UCSD-AML1 (cell line): ENCODE measurements at regions not wholly inside any gene's neighbourhood (a gene's known extent, or its start where the extent isn't known, plus 50 kb on each side); places are given as distances from the start of the nearest gene placed in this dataset.

ENCODE experiments used
- DNase-seq: peaks from one replicate; lab custom pipeline; 2025; ENCODE audit not compliant: unreplicated experiment; lab: John Stamatoyannopoulos, UW

DNA sequence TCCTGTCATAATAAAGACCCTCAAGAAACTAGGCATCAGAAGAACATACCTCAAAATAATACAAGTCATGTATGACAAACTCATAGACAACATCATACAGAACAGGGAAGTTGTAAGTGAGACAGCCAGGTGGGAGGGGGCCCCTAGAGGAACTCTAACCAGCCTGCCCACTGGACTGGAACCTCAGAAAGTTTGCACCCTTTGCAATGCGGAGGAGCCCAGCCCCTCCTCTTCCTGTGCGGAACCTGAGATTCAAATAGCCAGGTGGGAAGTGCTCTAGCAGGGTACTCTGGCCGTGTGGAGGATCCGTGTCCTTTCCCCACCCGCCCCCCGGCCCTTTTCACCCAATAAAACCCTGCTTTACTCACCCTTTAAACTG lies 387.0 kb upstream of the CBLB start:
- peak; percentile 6 for DNase-seq

DNA sequence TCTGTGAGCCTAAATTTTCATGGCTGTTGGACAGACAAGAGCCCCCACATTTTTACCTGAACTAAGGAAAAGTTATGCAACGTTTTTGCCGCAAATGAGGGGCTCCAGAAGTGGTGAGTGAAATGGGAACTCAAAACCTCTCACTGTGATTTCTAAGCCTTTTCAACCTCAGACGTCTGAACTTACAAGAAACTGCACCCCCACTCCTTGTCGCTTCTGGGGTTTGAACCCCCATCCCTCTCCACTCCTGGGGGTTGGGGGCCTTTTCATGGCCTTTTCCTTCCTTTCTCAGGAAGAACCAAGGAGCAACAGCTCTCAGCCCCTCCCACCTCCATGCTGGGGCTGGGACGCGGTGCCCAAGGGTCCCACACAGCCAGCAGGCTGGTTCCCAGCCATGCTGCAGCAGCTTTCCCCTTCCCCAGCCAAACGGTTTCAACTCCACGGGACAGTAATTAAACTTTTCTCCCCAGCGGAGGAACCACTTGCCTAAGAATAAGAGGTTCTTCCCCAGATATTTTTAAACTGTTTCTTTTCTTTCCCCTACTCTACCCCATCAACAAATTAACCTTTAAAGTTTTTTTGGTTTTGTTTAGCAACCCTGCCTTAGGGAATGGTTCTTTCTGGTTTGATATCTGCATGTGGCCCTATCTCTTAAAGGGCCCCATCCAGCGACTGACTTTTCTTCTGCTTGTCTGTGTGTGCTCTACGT lies 387.6 kb upstream of the CBLB start:
- no peak for DNase-seq

DNA sequence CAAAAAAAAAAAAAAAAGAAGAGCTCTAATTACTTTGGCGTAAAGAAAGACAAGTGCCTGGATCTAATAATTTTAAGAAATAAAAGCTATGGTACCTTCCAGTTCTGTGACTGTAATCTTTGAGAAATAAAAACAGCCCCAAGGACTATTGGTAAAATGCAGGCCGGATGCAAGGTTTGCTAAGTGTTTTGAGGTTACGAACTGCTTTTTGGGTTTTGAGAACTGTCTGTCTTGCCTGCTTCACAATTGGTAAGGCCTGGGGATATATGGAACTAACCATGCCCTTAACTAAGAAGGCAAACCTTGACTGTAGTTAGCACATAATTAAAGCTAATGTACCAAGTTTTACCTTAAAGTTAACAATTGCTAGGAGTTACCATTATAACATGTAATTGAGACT lies 388.4 kb upstream of the CBLB start:
- no peak for DNase-seq

DNA sequence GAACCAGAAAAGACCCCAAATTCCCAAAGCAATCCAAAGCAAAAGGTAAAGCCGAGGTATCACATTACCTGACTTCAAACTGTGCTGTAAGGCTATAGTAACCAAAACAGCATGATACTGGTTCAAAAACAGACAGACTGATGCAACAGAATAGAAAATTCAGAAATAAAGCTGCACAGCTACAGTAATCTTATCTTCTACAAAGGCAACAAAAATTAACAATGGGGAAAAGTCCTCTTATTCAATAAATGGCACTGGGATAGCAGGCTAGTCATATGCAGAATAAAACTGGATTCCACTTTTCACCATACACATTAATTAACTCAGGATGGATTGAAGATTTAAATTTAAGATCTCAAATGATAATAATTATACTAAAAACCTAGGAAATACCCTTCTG lies 392.6 kb upstream of the CBLB start:
- DNase-seq = no peak

DNA sequence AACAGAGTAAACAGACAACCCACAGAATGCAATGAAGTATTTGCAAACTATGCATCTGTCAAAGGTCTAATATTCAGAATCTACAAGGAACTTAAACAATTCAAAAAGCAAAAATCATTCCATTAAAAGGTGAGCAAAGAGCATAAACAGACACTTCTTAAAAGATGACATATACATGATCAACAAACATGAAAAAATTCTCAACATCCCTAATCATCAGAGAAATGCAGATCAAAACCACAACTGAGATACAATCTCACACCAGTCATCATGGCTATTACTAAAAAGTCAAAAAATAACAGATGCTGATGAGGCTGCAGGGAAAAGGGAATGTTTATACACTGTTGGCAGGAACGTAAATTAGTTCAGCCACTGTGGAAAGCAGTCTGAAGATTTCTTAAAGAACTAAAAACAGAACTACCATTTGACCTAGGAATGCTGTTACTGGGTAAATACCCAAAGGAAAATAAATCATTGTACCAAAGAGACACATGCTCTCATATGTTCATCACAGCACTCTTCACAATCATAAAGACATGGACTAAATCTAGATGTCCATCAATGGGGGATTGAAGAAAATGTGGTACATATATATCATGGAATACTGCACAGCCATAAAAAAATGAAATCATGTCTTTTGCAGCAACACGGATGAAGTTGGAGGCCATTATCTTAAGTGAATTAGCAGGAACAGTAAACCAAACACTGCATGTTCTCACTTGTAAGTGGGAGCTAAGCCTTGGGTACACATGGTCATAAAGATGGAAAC lies 393.3 kb upstream of the CBLB start:
- DNase-seq = no peak

DNA sequence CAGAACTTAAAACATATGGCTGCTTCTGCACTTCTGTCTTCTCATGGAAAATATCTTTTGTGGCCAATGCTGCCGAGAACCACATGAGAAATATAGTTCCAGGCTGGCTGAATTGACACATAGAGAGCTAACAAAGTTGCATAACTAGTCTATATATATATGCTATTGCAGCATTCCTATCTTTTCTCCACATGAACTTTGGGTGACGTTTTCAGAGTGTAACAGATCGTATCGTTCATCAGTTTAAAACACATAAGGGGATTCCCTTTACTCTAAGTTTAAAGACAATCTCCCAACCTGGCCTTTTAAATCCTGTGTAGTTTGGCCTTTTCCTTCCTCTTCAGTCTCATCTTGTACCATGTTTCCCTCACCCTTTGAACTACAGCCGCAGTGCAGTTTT lies 394.2 kb upstream of the CBLB start:
- DNase-seq = no peak

DNA sequence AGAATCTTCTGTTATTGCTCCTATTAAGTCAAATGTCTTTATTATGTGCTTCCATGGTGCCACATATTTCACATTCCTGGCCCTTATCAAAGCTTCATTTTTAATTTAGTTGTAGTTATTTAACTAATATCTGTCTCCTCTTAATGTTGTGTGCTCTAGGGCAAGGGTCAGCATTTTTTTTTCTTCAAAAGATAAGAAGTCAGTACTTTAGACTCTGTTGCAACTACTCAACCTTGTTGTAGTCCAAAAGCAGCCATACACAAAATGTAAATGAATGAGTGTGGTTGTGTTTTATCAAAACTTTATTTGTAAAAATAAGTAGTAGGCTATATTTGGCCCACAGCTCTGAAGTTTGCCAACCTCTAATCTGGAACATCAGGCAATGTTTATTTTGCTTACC lies 394.7 kb upstream of the CBLB start:
- DNase-seq = no peak

DNA sequence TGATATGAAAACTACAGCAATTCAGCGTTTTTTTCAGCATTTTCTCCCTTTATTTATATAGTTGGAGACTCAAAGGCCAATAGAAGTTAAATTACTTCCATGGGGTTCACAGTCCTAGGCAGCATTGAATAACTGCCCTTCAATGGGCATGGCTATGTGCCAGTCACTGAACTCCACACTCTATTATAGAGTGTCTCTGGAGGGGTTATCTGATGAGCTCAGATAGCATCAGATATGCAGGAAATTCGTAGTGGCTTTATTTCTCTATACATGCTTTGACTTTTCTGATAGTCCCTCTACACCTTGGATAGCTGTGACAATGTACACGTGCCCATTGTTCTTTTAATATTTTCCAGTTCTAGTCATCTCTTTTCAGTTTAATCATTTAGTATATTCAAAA lies 396.9 kb upstream of the CBLB start:
- no peak for DNase-seq

DNA sequence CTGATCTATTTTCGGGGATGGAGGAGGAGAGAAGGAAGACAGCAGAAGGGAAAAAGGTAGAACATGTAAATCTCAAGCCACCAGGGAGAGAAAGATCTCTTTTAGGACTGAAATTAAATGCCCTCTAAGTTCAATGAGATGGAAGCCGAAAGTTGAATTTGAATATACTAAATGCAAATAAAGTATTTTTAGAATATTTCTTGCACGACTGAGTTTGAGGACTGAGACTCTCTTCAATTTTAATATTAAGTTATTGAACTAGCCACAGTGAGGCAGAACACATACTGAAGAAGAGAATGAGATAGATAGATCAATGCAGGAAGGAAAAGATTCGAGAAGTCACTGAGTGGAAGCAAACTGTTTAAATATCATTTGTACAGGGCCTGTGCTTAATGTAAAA lies 399.9 kb upstream of the CBLB start:
- DNase-seq = no peak

DNA sequence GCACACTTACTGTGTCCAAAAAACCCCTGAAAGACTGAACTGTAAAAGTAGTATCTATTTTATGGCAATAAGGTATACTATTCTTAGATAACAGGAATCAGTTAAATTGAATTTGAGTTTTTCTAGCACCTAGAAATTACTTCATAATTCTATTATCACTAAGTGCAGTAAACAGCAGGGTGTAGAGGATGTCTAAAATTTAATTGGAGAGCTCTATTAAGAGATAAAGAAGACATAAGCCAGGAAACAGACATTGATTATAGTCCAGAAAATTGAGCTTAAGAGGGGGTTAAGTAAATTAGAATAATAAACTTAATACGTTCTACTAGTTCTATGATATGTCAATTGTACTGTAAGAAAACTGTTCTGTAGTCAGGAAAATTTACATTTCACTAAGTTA lies 403.5 kb upstream of the CBLB start:
- no peak for DNase-seq

DNA sequence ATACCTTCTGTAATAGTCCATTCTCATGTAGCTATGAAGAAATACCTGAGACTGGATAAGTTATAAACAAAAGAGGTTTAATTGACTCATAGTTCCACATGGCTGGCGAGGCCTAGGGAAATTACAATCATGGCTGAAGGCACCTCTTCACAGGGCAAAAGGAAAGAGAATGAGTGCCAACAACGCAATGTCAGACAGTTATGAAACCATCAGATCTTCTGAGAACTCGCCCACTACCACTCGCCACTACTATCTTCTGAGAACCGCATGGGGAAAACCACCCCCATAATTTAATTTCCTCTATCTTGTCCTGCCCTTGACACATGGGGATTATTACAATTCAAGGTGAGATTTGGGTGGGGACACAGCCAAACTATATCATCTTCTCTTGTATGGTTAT lies 406.8 kb upstream of the CBLB start:
- DNase-seq = no peak

DNA sequence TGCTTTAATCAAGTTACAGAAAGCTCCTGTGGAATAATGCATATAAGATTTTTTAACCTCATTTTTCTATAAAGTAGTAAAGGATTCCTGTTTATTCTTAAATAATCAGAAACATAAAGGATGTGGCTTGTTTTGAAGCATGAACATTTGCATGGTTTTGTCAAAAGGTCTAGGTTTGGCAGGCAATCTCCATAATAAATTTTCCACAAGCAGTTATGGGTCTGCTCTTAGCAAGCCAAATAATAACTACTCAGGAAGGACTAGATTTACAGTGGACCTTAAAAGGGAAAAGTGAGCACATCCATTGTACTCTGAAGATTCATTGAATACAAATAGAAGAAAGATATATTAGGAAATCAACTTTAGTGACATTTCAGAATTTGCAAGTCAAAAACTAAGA lies 407.3 kb upstream of the CBLB start:
- no peak for DNase-seq

DNA sequence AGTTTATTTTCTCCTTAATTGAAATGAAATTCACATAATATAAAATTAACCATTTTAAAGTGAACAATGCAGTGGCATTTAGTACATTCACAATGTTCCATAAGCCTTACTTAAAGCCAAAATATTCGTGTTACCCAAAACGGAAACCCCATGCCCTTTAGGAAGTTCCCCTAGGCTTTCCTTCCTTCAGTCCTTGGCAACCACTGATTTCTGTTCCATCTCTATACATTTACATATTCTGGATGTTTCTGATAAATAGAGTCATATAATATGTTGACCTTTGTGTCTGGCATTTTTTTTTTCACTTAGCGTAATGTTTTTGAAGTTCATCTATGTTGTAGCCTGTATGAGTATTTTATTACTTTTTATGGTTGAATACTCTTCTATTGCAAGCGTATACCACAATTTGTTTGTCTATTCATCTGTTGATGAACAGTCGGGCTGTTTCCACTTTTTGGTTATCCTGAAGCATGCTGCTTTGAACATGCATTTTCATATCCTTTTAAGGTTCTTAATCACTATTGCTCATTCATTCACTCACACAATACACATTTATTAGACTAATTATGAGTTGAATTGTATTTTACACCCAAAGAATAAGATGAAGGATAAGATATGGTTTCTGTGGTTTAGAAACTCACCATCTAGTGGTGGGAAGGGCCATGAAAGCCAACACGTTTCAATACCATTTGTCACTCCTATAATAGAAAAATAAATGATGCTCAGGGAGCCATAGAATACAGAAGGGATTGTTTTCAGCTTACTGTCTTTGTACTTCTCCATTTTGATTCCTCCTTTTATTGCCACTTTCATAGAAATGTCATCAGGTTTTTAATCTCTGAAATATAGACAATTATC lies 408.2 kb upstream of the CBLB start:
- no peak for DNase-seq

DNA sequence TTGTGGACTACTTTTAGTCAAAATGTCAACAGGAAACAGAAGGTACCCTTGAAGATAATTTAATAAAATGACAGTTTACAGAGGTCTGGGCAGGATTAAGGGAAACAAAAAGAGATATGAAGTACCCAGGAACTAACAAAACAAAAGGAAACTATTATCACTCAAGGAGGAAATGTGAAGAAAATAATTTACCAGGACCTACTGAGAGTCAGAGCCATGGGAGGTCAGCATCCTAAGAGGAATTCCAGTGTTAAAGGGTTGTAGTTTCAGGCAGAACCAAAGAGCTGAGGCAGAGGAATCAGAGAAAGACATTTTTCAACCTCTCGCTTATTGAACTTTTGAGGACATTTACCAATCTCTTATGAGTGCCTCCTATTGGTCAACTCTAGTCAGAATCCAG lies 408.9 kb upstream of the CBLB start:
- DNase-seq = no peak

DNA sequence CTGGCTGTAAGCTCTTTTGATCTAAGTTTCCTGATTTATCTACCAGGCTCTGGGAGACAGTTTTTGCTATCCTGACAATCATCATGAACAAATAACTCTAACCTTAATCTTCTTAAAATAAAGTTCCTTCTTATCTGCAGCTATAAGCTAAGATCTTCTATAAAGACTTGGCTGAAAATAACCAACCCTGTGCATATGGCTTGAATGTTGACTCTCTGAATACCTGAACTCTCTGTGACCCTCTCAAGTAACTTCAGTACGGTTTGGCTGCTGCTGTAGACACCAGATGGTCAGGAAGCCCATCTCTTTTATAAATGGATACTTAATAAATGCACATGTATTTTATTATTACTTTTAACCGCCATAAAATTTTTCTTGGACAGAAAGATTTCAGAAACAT lies 412.4 kb upstream of the CBLB start:
- DNase-seq = no peak

DNA sequence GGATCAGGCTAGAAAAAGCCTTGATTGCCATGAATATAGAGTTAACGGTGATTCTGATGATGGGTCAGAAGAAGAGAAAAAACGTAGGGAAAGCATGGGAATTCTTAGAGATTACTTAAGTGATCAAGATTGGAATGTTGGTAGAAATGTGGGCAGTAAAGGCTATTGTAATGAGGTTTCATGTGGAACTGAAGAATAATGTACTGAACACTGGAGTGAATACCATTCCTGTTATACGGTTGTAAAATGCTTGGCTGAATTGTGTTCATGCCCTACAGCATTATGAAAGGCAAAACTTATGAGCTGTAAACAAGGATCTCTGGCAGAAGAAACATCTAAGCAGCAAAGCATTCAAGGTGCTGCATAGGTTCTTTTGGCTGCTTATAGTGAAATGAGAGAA lies 414.1 kb upstream of the CBLB start:
- no peak for DNase-seq

DNA sequence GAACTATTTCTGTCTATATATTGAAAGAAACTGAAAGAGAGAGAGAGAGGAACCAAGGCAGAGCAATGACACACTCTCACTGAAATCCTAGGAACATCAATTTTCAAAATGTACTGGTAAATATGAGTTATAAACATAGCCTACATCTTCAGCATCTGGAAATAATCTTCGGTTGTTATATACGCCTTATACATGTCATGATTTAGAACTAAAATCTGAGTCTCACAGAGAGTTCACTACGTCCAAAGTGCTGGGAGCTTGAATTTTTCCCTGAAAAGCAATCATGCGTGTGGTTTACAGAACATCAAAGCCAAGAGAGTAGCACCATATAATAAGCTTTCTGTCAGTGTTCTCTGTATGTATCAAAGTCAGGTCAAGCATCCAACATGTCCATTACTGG lies 420.0 kb upstream of the CBLB start:
- DNase-seq = no peak

DNA sequence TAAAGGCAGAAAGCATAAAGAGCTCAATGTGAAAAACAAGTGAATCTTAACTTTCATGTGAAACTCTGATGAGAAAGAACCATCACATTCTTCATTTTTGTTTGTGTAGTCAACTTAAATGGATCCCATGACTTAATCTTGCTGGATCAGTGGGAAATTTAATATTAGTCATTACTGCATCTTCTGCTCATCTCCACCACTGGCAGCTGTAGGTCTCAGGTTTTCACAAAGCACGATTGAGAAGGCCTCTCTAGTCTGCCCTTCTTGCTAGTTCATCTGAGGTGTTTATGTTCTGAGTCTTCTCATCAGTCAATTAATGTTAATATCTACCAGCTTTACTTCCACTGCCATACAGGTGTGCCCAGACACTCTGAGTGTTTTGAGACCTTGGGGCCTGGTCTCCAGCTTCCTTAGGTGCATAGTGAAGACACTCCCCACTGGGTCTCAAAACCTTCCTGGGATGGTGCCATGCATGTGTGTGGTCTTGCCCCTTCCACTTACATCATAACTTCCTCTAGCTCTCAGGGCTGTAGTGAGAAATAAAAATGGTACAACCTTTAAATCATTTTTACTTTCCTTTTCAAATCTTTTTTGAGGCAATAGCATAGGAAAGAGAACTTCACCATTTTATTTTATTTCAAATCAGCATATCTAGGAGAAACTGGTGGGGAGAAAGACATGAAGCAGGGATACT lies 421.6 kb upstream of the CBLB start:
- no peak for DNase-seq

DNA sequence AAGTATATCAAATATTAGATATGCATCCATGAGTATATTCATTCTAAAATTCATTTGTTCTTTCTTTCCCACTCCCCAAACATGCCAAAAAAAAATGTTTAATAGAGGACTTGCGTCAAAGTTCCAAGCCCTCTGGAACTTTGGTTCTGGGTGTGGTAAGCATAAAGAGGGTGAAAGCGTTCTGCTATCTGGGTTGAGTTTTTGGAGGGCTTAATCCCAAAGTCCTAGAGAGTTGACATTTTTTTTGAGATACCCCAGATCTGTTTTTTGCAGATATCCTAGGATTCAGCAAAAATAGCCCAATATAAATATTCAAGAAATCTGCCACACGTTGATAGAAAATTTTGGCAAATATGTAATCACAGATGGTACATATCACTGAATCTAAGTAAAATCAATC lies 424.3 kb upstream of the CBLB start:
- no peak for DNase-seq

DNA sequence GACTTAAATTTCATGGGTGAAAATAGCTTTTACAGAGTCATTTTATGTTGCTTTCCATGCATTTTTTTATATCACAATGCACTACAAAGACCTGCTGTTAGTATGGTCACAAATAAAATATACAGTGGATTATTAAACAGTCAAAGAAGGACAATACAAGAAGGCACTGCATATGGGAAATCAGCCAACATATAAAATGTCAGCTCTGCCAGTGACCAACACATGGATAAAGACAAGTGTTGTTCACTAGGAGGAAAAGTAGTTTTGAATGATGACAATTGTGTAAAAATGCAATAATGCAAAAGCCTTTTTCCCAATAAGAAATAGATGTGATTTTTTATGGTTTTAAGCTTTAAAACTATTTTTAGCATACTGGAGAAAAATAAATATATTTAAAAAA lies 425.3 kb upstream of the CBLB start:
- no peak for DNase-seq

DNA sequence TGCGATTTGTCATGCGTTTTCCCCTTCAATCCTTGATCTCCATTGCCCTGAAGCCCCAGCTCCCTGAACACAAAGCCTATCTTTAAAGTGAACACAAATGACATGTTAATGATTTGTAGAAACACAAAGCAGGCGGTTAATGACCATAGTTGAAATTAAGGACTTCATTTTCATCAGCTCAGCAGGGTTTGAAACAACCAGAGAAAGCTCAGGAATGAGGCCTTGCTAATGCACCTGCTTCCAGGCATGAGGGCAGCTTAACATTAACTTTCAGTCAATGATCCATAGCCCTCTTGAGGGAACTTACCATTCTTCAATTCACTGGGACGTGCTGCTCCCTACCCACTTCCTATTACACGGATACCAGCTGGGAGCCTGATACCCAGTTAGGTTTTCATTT lies 427.2 kb upstream of the CBLB start:
- DNase-seq = no peak
